PC-9 (cell line): ENCODE measurements at regions not wholly inside any gene's neighbourhood (a gene's known extent, or its start where the extent isn't known, plus 50 kb on each side); places are given as distances from the start of the nearest gene placed in this dataset.

Source experiments
- BruUV-seq: library from RNA; stranded (reverse); fragments of 400-500 nt; replicated peaks from 2 replicates; lab custom pipeline; 2021; lab: Mats Ljungman, UMichigan
- CTCF ChIA-PET: fragments of 300-600 bp; sonication (Branson Sonifier 250); formaldehyde crosslinking; loops from one replicate; lab custom pipeline; 2022; ENCODE audit warnings: antibody characterized with exemption; lab: Charles Lee
- POLR2A ChIA-PET: fragments of 300-600 bp; sonication (Branson Sonifier 250); formaldehyde crosslinking; loops from one replicate; lab custom pipeline; 2022; ENCODE audit warnings: antibody characterized with exemption; ENCODE audit not compliant: unreplicated experiment; lab: Charles Lee
- DNase-seq, 2 experiments: peaks; one replicate each; pipeline versions ENCODE4 v3.0.0 to v3.0.0-alpha.2; 2015 to 2022; ENCODE audit warnings: mixed read lengths in 1 of 2
- H2AFZ ChIP-seq: fragments of 200-600 bp; sonication (generic); 2 replicates; pipeline ENCODE4 v1.8.1; 2017; ENCODE audit warnings: antibody characterized with exemption
- H3F3A ChIP-seq: fragments of 200-600 bp; sonication (generic); 2 replicates; pipeline ENCODE4 v1.8.1; 2017; ENCODE audit warnings: antibody characterized with exemption, mild to moderate bottlenecking, low read depth; ENCODE audit not compliant: insufficient read depth
- H3K27ac ChIP-seq: fragments of 200-600 bp; sonication (generic); 2 replicates; pipeline ENCODE4 v1.6.1; 2016; ENCODE audit warnings: mixed run types
- H3K27me3 ChIP-seq: fragments of 200-600 bp; sonication (generic); 2 replicates; pipeline ENCODE4 v1.6.1; 2016; ENCODE audit warnings: low read depth, mixed run types; ENCODE audit not compliant: insufficient read depth
- H3K36me3 ChIP-seq: fragments of 200-600 bp; sonication (generic); 2 replicates; pipeline ENCODE4 v1.6.1; 2016; ENCODE audit warnings: low read depth, mixed run types
- H3K4me1 ChIP-seq: fragments of 200-600 bp; sonication (generic); replicated peaks from 2 replicates; pipeline ENCODE4 v1.6.1; 2016; ENCODE audit warnings: mixed run types; ENCODE audit not compliant: insufficient read depth
- H3K4me2 ChIP-seq: fragments of 200-600 bp; sonication (generic); 2 replicates; pipeline ENCODE4 v1.6.1; 2017; ENCODE audit warnings: mixed run types
- H3K4me3 ChIP-seq: fragments of 200-600 bp; sonication (generic); 2 replicates; pipeline ENCODE4 v1.6.1; 2016; ENCODE audit warnings: mixed run types
- H3K79me2 ChIP-seq: fragments of 200-600 bp; sonication (generic); 2 replicates; pipeline ENCODE4 v1.6.1; 2017; ENCODE audit warnings: low read depth, mixed run types
- H3K9me2 ChIP-seq: fragments of 200-600 bp; sonication (generic); 2 replicates; pipeline ENCODE4 v1.8.1; 2017; ENCODE audit warnings: mild to moderate bottlenecking; ENCODE audit not compliant: insufficient read depth
- H3K9me3 ChIP-seq: fragments of 200-600 bp; sonication (generic); 2 replicates; pipeline ENCODE4 v1.8.1; 2016; ENCODE audit warnings: low read depth; ENCODE audit not compliant: insufficient read depth
- H4K20me1 ChIP-seq: fragments of 200-600 bp; sonication (generic); 2 replicates; pipeline ENCODE4 v1.8.1; 2017; ENCODE audit not compliant: insufficient read depth
- CTCF ChIP-seq: fragments of 200-600 bp; sonication (generic); conservative IDR thresholded peaks from 2 replicates; pipeline ENCODE4 v1.6.1; 2017; ENCODE audit warnings: mixed run types, antibody characterized with exemption, mild to moderate bottlenecking, moderate library complexity
- EZH2 ChIP-seq: fragments of 200-600 bp; sonication (generic); IDR thresholded peaks from 2 replicates; pipeline ENCODE4 v1.8.0; 2017; ENCODE audit warnings: antibody characterized with exemption, low read depth
- intact Hi-C: fragments of 100-400 bp; cut with micrococcal nuclease; formaldehyde crosslinking; loops from one replicate; pipeline ENCODE4 v1.10.0; 2022; ENCODE audit not compliant: unreplicated experiment

GRCh38 chr3:159130108-159130507 is 328.3 kb downstream of the MFSD1 start:
- ChIA-PET CTCF (no interaction called here), POLR2A (no interaction called here)
- no peaks in the 10 kb centered on the region for H3K27me3 ChIP-seq
- H3K9me3 ChIP-seq: no peaks in the 10 kb centered on the region; the same call in 1 of the 2 replicates
- H2AFZ ChIP-seq: no peak overlapping the region
- DNase-seq: no peak
- H3K4me3 ChIP-seq: no peak overlapping the region
- no TSS peak for BruUV-seq
- no peaks in the 10 kb centered on the region for H3K9me2 ChIP-seq
- TF ChIP-seq EZH2: no peak
- peak; percentile 33; the same call in 1 of the 2 replicates for TF ChIP-seq CTCF
- intact Hi-C loops: loop anchor here (10.0 kb wide), 1 partner anchor 125 kb away; no protein-coding TSS in a partner anchor
- no peaks in the 10 kb centered on the region for H4K20me1 ChIP-seq
- no peaks in the 10 kb centered on the region for H3K79me2 ChIP-seq
- H3K36me3 ChIP-seq: no peaks in the 10 kb centered on the region
- no peak overlapping the region for H3K4me2 ChIP-seq
- H3K27ac ChIP-seq: no peak overlapping the region
- H3K4me1 ChIP-seq: peaks cover 16% of the 10 kb centered on the region
- H3F3A ChIP-seq: peaks cover 11% of the 10 kb centered on the region; the same call in 1 of the 2 replicates

GRCh38 chr3:159131376-159131775 is 329.5 kb downstream of the MFSD1 start:
- Histone ChIP-seq H3K36me3 (no peaks in the 10 kb centered on the region), H3K27me3 (no peaks in the 10 kb centered on the region), H3K27ac (no peak overlapping the region), H3K4me3 (no peak overlapping the region), H3K4me2 (no peak overlapping the region), H3F3A (peaks cover 11% of the 10 kb centered on the region; the same call in 1 of the 2 replicates), H3K9me3 (no peaks in the 10 kb centered on the region; the same call in 1 of the 2 replicates), H4K20me1 (no peaks in the 10 kb centered on the region), H2AFZ (no peak overlapping the region), H3K79me2 (no peaks in the 10 kb centered on the region), H3K4me1 (peaks cover 16% of the 10 kb centered on the region), H3K9me2 (no peaks in the 10 kb centered on the region)
- no TSS peak for BruUV-seq
- intact Hi-C loops: loop anchor here (10.0 kb wide), 1 partner anchor 123 kb away; no protein-coding TSS in a partner anchor
- no peak for DNase-seq
- POLR2A ChIA-PET: interaction anchor here (0.5 kb wide), 1 partner anchor 60 kb away, joined by 3 read pairs; no protein-coding TSS in a partner anchor
- CTCF ChIA-PET: no interaction called here
- TF ChIP-seq CTCF (no peak), EZH2 (no peak)

- no peaks in the 10 kb centered on the region for H3F3A ChIP-seq
- no peaks in the 10 kb centered on the region for H3K4me1 ChIP-seq
- H3K9me3 ChIP-seq: no peaks in the 10 kb centered on the region
- POLR2A ChIA-PET: no interaction called here
- no peak for DNase-seq
- no TSS peak for BruUV-seq
- TF ChIP-seq CTCF (no peak), EZH2 (no peak)
- H4K20me1 ChIP-seq: no peaks in the 10 kb centered on the region
- H3K27me3 ChIP-seq: no peaks in the 10 kb centered on the region
- intact Hi-C loops: loop anchor here (10.0 kb wide), 1 partner anchor 117 kb away; no protein-coding TSS in a partner anchor
- H3K9me2 ChIP-seq: no peaks in the 10 kb centered on the region
- no peak overlapping the region for H3K4me2 ChIP-seq
- H3K27ac ChIP-seq: no peak overlapping the region
- H2AFZ ChIP-seq: no peak overlapping the region
- H3K79me2 ChIP-seq: no peaks in the 10 kb centered on the region
- H3K4me3 ChIP-seq: no peak overlapping the region
- CTCF ChIA-PET: no interaction called here
- no peaks in the 10 kb centered on the region for H3K36me3 ChIP-seq
Observed at GRCh38 chr3:159137949-159138348, 336.1 kb downstream of the MFSD1 start.
